ENCODE measurements at regions not wholly inside any gene's neighbourhood (a gene's known extent, or its start where the extent isn't known, plus 50 kb on each side); places are given as distances from the start of the nearest gene placed in this dataset.

DNA sequence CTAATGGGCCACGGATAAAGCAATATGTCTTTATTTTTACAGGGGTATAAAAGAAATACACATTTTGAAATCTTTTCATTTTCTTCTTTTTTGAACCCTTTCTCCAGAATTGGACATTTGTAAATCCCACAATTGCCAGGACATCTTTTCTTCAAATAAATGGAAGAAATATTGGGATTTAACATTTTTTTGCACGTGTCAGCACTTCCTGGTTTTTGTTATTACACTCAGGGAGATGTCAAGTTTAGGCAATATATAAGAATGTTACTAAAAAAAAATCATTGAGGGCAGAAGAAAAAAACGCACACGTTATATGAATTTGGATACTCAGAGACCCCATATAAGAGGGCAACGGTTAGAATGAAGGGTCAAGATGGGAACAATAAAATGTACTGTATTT lies 78.3 kb upstream of the TMCO5A start:
- DNase-seq, result no peak
- H3K27me3 Mint-ChIP-seq (ENCODE audit: unreplicated experiment), result no peaks in the 10 kb centered on the region
- no peak overlapping the region for H3K27ac Mint-ChIP-seq (ENCODE audit: unreplicated experiment)
- H3K4me3 Mint-ChIP-seq (ENCODE audit: unreplicated experiment), result no peak overlapping the region
- no peaks in the 10 kb centered on the region for H3K9me3 Mint-ChIP-seq (ENCODE audit: unreplicated experiment)
- no peaks in the 10 kb centered on the region for H3K36me3 Mint-ChIP-seq (ENCODE audit: unreplicated experiment)
- TF ChIP-seq, protein P1, sequence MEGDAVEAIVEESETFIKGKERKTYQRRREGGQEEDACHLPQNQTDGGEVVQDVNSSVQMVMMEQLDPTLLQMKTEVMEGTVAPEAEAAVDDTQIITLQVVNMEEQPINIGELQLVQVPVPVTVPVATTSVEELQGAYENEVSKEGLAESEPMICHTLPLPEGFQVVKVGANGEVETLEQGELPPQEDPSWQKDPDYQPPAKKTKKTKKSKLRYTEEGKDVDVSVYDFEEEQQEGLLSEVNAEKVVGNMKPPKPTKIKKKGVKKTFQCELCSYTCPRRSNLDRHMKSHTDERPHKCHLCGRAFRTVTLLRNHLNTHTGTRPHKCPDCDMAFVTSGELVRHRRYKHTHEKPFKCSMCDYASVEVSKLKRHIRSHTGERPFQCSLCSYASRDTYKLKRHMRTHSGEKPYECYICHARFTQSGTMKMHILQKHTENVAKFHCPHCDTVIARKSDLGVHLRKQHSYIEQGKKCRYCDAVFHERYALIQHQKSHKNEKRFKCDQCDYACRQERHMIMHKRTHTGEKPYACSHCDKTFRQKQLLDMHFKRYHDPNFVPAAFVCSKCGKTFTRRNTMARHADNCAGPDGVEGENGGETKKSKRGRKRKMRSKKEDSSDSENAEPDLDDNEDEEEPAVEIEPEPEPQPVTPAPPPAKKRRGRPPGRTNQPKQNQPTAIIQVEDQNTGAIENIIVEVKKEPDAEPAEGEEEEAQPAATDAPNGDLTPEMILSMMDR (IDR thresholded peaks at IDR 0.05; ENCODE audit: partially characterized antibody, unreplicated experiment), result no peak
- no peaks in the 10 kb centered on the region for H3K4me1 Mint-ChIP-seq (ENCODE audit: low read depth, unreplicated experiment)

GRCh38 chr15:37860896-37861295 lies 73.5 kb upstream of the TMCO5A start:
- Mint-ChIP-seq H3K4me1 (ENCODE audit: low read depth, unreplicated experiment) (no peaks in the 10 kb centered on the region), H3K27me3 (ENCODE audit: unreplicated experiment) (no peaks in the 10 kb centered on the region), H3K4me3 (ENCODE audit: unreplicated experiment) (no peak overlapping the region), H3K36me3 (ENCODE audit: unreplicated experiment) (no peaks in the 10 kb centered on the region), H3K27ac (ENCODE audit: unreplicated experiment) (no peak overlapping the region), H3K9me3 (ENCODE audit: unreplicated experiment) (peaks cover 3% of the 10 kb centered on the region)
- DNase-seq, result no peak
- TF ChIP-seq, protein P1 (IDR thresholded peaks at IDR 0.05; ENCODE audit: partially characterized antibody, unreplicated experiment), result no peak

DNA sequence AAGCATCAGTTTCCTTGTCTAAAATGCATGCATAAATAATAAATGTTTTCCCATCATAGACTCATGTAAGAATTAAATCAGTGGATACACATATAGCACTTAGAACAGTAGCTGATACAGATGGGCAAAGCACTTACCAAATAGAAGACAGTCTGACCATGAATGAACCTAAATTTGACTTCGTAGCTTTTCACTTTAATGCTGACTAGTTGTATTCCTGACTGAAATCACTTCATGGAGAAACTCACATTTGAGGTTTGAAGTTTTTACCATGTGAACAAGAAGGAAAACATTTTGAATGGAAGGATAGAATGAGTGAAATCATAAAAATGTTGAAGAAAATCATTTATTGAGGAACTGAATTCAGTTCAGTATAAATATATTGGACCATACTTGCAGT lies 68.8 kb upstream of the TMCO5A start:
- no peaks in the 10 kb centered on the region for H3K4me1 Mint-ChIP-seq (ENCODE audit: low read depth, unreplicated experiment)
- no peak overlapping the region for H3K4me3 Mint-ChIP-seq (ENCODE audit: unreplicated experiment)
- no peak for DNase-seq
- no peak overlapping the region for H3K27ac Mint-ChIP-seq (ENCODE audit: unreplicated experiment)
- no peaks in the 10 kb centered on the region for H3K36me3 Mint-ChIP-seq (ENCODE audit: unreplicated experiment)
- H3K9me3 Mint-ChIP-seq (ENCODE audit: unreplicated experiment), result peaks cover 3% of the 10 kb centered on the region
- no peaks in the 10 kb centered on the region for H3K27me3 Mint-ChIP-seq (ENCODE audit: unreplicated experiment)
- TF ChIP-seq, protein P1 (IDR thresholded peaks at IDR 0.05; ENCODE audit: partially characterized antibody, unreplicated experiment), result no peak

DNA sequence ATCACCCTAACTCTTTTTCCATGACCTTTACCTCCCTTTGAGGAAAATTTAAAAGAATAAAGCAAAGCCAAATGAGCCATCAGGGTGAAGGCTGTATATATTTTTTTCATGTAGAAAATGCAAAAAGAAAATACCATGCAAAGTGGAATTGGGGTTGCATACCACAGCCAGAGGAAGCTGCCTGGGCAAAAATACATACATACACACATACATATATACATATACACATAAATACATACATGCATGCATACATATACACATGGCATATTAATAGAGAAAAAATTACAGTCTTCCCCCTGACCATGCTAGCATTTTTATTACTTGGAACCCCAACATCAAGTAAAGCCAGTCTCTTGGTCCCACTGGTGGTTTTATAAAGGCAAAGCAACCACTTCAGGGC lies 63.7 kb upstream of the TMCO5A start:
- Mint-ChIP-seq H3K27ac (ENCODE audit: unreplicated experiment) (no peak overlapping the region), H3K36me3 (ENCODE audit: unreplicated experiment) (no peaks in the 10 kb centered on the region), H3K4me1 (ENCODE audit: low read depth, unreplicated experiment) (peaks cover 6% of the 10 kb centered on the region)

GRCh38 chr15:37872661-37873060 lies 61.8 kb upstream of the TMCO5A start:
- Mint-ChIP-seq H3K36me3 (ENCODE audit: unreplicated experiment) (no peaks in the 10 kb centered on the region), H3K27me3 (ENCODE audit: unreplicated experiment) (no peaks in the 10 kb centered on the region), H3K9me3 (ENCODE audit: unreplicated experiment) (no peaks in the 10 kb centered on the region), H3K27ac (ENCODE audit: unreplicated experiment) (no peak overlapping the region), H3K4me1 (ENCODE audit: low read depth, unreplicated experiment) (peaks cover 6% of the 10 kb centered on the region), H3K4me3 (ENCODE audit: unreplicated experiment) (no peak overlapping the region)
- DNase-seq, result no peak
- TF ChIP-seq, protein P1 (IDR thresholded peaks at IDR 0.05; ENCODE audit: partially characterized antibody, unreplicated experiment), result no peak

More for the DNA sequence above, 63.7 kb upstream of the TMCO5A start:
- TF ChIP-seq, protein P1 (IDR thresholded peaks at IDR 0.05; ENCODE audit: partially characterized antibody, unreplicated experiment), result no peak
- Mint-ChIP-seq H3K9me3 (ENCODE audit: unreplicated experiment) (no peaks in the 10 kb centered on the region), H3K27me3 (ENCODE audit: unreplicated experiment) (no peaks in the 10 kb centered on the region), H3K4me3 (ENCODE audit: unreplicated experiment) (no peak overlapping the region)
- DNase-seq, result no peak

All from glutamatergic neuron (in vitro differentiated cells).